ENCODE measurements at regions not wholly inside any gene's neighbourhood (a gene's known extent, or its start where the extent isn't known, plus 50 kb on each side); places are given as distances from the start of the nearest gene placed in this dataset.

DNA sequence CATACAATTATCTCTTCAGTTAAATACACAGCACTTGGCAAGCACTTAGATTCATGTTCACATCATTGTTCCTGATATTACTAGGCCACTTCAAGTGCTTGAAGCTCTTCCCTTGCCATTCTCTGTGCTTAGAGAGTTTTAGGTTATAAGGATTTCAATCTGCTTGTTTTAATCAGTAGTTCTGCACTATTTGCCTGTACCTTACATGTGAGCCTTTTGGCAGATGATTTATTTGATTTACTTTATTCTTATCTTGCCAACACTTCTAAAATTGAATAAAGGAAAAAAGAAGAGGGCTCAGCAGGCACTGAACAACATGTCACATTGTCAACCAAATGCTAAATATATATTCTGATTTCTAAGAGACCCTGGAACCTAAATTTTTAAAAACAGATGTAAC lies 363.8 kb upstream of the USP15 start:
- no peaks in the 10 kb centered on the region for H3K9me3 ChIP-seq (replicated peaks; ENCODE audit: control insufficient read depth, insufficient read depth, low read depth, low read length)
- no peak for DNase-seq (ENCODE audit: extremely low read depth in 1 of 4, low spot score in 3 of 4)
- H3K79me2 ChIP-seq (ENCODE audit: control insufficient read depth, insufficient read depth, low read length): no peaks in the 10 kb centered on the region
- ChIA-PET CTCF (ENCODE audit: low intra/inter-chr PET ratio) (no interaction called here), POLR2A (no interaction called here)
- H3K36me3 ChIP-seq (ENCODE audit: control insufficient read depth, insufficient read depth, low read length): no peaks in the 10 kb centered on the region
- FAIRE-seq: no peak
- H3K4me1 ChIP-seq (replicated peaks in 1 of 2; ENCODE audit: control insufficient read depth in 2 of 2, insufficient read depth in 2 of 2, low read length in 2 of 2): no peaks in the 10 kb centered on the region
- no peak for ATAC-seq
- BruUV-seq (replicated peaks): no TSS peak
- no peak overlapping the region for H2AFZ ChIP-seq (ENCODE audit: low read depth, low read length)
- no peaks in the 10 kb centered on the region for H3K9me1 ChIP-seq (ENCODE audit: control insufficient read depth, insufficient read depth, low read length)
- intact Hi-C loops (cut with micrococcal nuclease): no loop called here
- no peaks in the 10 kb centered on the region for H3K27me3 ChIP-seq (ENCODE audit: control insufficient read depth in 2 of 2, insufficient read depth in 2 of 2, low read length in 2 of 2)
- H3K27ac ChIP-seq (ENCODE audit: extremely low read depth, low read depth, low read length): no peak overlapping the region
- H3K4me2 ChIP-seq (ENCODE audit: insufficient read depth, low read length): no peak overlapping the region
- no peaks in the 10 kb centered on the region for H4K20me1 ChIP-seq (replicated peaks; ENCODE audit: control insufficient read depth, insufficient read depth, low read length)
- no peak for TF ChIP-seq HMG20B (CRISPR knock-in tag; IDR thresholded peaks at IDR 0.05)
- TF ChIP-seq, protein P1, sequence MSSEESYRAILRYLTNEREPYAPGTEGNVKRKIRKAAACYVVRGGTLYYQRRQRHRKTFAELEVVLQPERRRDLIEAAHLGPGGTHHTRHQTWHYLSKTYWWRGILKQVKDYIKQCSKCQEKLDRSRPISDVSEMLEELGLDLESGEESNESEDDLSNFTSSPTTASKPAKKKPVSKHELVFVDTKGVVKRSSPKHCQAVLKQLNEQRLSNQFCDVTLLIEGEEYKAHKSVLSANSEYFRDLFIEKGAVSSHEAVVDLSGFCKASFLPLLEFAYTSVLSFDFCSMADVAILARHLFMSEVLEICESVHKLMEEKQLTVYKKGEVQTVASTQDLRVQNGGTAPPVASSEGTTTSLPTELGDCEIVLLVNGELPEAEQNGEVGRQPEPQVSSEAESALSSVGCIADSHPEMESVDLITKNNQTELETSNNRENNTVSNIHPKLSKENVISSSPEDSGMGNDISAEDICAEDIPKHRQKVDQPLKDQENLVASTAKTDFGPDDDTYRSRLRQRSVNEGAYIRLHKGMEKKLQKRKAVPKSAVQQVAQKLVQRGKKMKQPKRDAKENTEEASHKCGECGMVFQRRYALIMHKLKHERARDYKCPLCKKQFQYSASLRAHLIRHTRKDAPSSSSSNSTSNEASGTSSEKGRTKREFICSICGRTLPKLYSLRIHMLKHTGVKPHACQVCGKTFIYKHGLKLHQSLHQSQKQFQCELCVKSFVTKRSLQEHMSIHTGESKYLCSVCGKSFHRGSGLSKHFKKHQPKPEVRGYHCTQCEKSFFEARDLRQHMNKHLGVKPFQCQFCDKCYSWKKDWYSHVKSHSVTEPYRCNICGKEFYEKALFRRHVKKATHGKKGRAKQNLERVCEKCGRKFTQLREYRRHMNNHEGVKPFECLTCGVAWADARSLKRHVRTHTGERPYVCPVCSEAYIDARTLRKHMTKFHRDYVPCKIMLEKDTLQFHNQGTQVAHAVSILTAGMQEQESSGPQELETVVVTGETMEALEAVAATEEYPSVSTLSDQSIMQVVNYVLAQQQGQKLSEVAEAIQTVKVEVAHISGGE (CRISPR knock-in tag; IDR thresholded peaks at IDR 0.05): no peak
- no peak overlapping the region for H3K4me3 ChIP-seq
- in situ Hi-C loops (cut with MboI): no loop called here
- H3K9ac ChIP-seq (ENCODE audit: insufficient read depth in 1 of 2, low read depth in 2 of 2, low read length in 2 of 2): no peak overlapping the region

DNA sequence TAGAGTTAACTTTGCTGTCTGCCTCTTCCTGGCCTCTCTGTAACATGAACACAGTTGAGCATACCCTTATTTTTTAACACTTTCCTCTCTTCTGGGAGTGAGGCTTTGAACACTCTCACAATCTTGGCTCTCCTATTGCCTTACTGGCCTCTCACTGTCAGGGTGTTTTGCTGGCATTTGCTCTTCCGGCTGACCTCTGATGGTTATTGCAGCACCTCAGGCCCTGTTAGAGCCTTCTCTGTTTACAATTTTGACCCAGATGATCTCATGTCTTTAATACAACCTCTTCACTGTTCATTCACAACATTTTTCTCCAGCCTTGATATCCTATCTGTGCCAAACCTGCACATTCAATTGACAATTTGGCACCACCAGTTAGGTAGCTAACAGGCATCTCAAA lies 357.8 kb upstream of the USP15 start:
- H3K27ac ChIP-seq (ENCODE audit: extremely low read depth, low read depth, low read length): no peak overlapping the region
- 7% methylated on average over 1 of the region's 1 CpG for WGBS (ENCODE audit: insufficient coverage, low coverage, missing lambda C conversion rate)
- no peaks in the 10 kb centered on the region for H3K9me1 ChIP-seq (ENCODE audit: control insufficient read depth, insufficient read depth, low read length)
- intact Hi-C loops (cut with micrococcal nuclease) (no loop called here), in situ Hi-C loops (cut with MboI) (no loop called here)
- H3K36me3 ChIP-seq (ENCODE audit: control insufficient read depth, insufficient read depth, low read length): no peaks in the 10 kb centered on the region
- DNase-seq (ENCODE audit: extremely low read depth in 1 of 4, low spot score in 3 of 4) (no peak), ATAC-seq (no peak), FAIRE-seq (no peak)
- no peak overlapping the region for H3K9ac ChIP-seq (ENCODE audit: insufficient read depth in 1 of 2, low read depth in 2 of 2, low read length in 2 of 2)
- no peaks in the 10 kb centered on the region for H3K4me1 ChIP-seq (replicated peaks in 1 of 2; ENCODE audit: control insufficient read depth in 2 of 2, insufficient read depth in 2 of 2, low read length in 2 of 2)
- no peaks in the 10 kb centered on the region for H3K79me2 ChIP-seq (ENCODE audit: control insufficient read depth, insufficient read depth, low read length)
- ChIA-PET POLR2A (no interaction called here), CTCF (ENCODE audit: low intra/inter-chr PET ratio) (no interaction called here)
- H3K4me3 ChIP-seq: no peak overlapping the region
- BruUV-seq (replicated peaks): no TSS peak
- no peaks in the 10 kb centered on the region for H3K27me3 ChIP-seq (ENCODE audit: control insufficient read depth in 2 of 2, insufficient read depth in 2 of 2, low read length in 2 of 2)
- H4K20me1 ChIP-seq (replicated peaks; ENCODE audit: control insufficient read depth, insufficient read depth, low read length): no peaks in the 10 kb centered on the region
- no peak overlapping the region for H2AFZ ChIP-seq (ENCODE audit: low read depth, low read length)
- H3K9me3 ChIP-seq (replicated peaks; ENCODE audit: control insufficient read depth, insufficient read depth, low read depth, low read length): no peaks in the 10 kb centered on the region
- H3K4me2 ChIP-seq (ENCODE audit: insufficient read depth, low read length): no peak overlapping the region
- TF ChIP-seq LCOR (CRISPR knock-in tag; IDR thresholded peaks at IDR 0.05) (no peak), ZNF41 (CRISPR knock-in tag; conservative IDR thresholded peaks at IDR 0.05) (no peak), ZNF384 (IDR thresholded peaks at IDR 0.05; ENCODE audit: low read depth, low read length) (no peak), ZKSCAN8 (CRISPR knock-in tag; IDR thresholded peaks at IDR 0.05) (no peak), SMARCA5 (IDR thresholded peaks at IDR 0.05) (no peak), ZNF3 (CRISPR knock-in tag; IDR thresholded peaks at IDR 0.05) (no peak), TARDBP (IDR thresholded peaks at IDR 0.05) (no peak), MCM3 (IDR thresholded peaks at IDR 0.05) (no peak), ARID3A (IDR thresholded peaks at IDR 0.05; ENCODE audit: borderline replicate concordance, low read depth, low read length) (no peak), DMBX1 (CRISPR knock-in tag; IDR thresholded peaks at IDR 0.05; ENCODE audit: borderline replicate concordance) (no peak)

All from K562 (cell line).